Large intestine (tissue), 3 donors: ENCODE measurements at regions not wholly inside any gene's neighbourhood (a gene's known extent, or its start where the extent isn't known, plus 50 kb on each side); places are given as distances from the start of the nearest gene placed in this dataset.

ENCODE experiments used
- DNase-seq, 2 donors: peaks; one replicate each; pipeline versions ENCODE4 v3.0.0 to v3.0.0-alpha.2; 2013
- H3K27ac ChIP-seq: one replicate; pipeline ENCODE4 v1.5.1; 2013; ENCODE audit warnings: low read length
- H3K27me3 ChIP-seq: 2 replicates; pipeline ENCODE4 v1.6.1; 2013; ENCODE audit warnings: low read length; ENCODE audit not compliant: control insufficient read depth, insufficient read depth
- H3K36me3 ChIP-seq: 2 replicates; pipeline ENCODE4 v1.6.1; 2013; ENCODE audit warnings: low read length; ENCODE audit not compliant: control insufficient read depth, insufficient read depth
- H3K4me1 ChIP-seq: one replicate; pipeline ENCODE4 v1.6.1; 2013; ENCODE audit warnings: low read length; ENCODE audit not compliant: control insufficient read depth, insufficient read depth
- H3K4me3 ChIP-seq: one replicate; pipeline ENCODE4 v1.5.1; 2013; ENCODE audit warnings: low read length
- H3K9me3 ChIP-seq: one replicate; pipeline ENCODE4 v1.6.1; 2013; ENCODE audit warnings: mild to moderate bottlenecking, low read depth, low read length, moderate library complexity; ENCODE audit not compliant: control insufficient read depth
- whole genome bisulfite sequencing: methylation state at CpG from one replicate; pipeline ENCODE4 v1.1.5; 2013; ENCODE audit warnings: low lambda C conversion rate; ENCODE audit not compliant: insufficient coverage; 5-methylcytosine and 5-hydroxymethylcytosine counted together

- no CpG with 5 or more reads among the region's 6 CpGs for WGBS
- peak overlapping the region; percentile 70 for H3K27ac ChIP-seq
- H3K27me3 ChIP-seq, result no peaks in the 10 kb centered on the region
- no peak overlapping the region for H3K4me3 ChIP-seq
- peaks cover 9% of the 10 kb centered on the region for H3K4me1 ChIP-seq
- no peaks in the 10 kb centered on the region for H3K36me3 ChIP-seq
- DNase-seq, result peak; percentile 79 to 95
- H3K9me3 ChIP-seq, result no peaks in the 10 kb centered on the region
Observed at GRCh38 chr7:97798046-97799019, 66.4 kb downstream of the TAC1 start.

- WGBS, result 100% methylated on average over 1 of the region's 3 CpGs
- Histone ChIP-seq H3K9me3 (no peaks in the 10 kb centered on the region), H3K27ac (no peak overlapping the region), H3K36me3 (no peaks in the 10 kb centered on the region), H3K27me3 (no peaks in the 10 kb centered on the region), H3K4me1 (peaks cover 9% of the 10 kb centered on the region), H3K4me3 (no peak overlapping the region)
- DNase-seq, result no peak
Observed at GRCh38 chr7:97801108-97801507, 69.2 kb downstream of the TAC1 start.
